ENCODE measurements at regions not wholly inside any gene's neighbourhood (a gene's known extent, or its start where the extent isn't known, plus 50 kb on each side); places are given as distances from the start of the nearest gene placed in this dataset.
A peak's percentile ranks its signal among the peaks of the same experiment; 100 is the strongest.

- DNase-seq (ENCODE audit: insufficient read length) = no peak
- FAIRE-seq = no peak
- no peak for TF ChIP-seq POLR2A (IDR thresholded peaks at IDR 0.05; ENCODE audit: low read depth, low read length)
- TF ChIP-seq POLR2AphosphoS5 (IDR thresholded peaks at IDR 0.05; ENCODE audit: low read depth, low read length) = no peak
- no peak for TF ChIP-seq TAF1 (IDR thresholded peaks at IDR 0.05; ENCODE audit: borderline replicate concordance, low read depth, low read length)
Observed at GRCh38 chr1:39085174-39085573, 59.0 kb downstream of the NDUFS5 start.

- DNase-seq (ENCODE audit: insufficient read length) = no peak
- no peak for FAIRE-seq
- TF ChIP-seq POLR2A (IDR thresholded peaks at IDR 0.05; ENCODE audit: low read depth, low read length) (no peak), TAF1 (IDR thresholded peaks at IDR 0.05; ENCODE audit: borderline replicate concordance, low read depth, low read length) (no peak), POLR2AphosphoS5 (IDR thresholded peaks at IDR 0.05; ENCODE audit: low read depth, low read length) (no peak)
Observed at GRCh38 chr1:39086386-39086785, 60.2 kb downstream of the NDUFS5 start.

- TF ChIP-seq POLR2A (IDR thresholded peaks at IDR 0.05; ENCODE audit: low read depth, low read length) (no peak), TAF1 (IDR thresholded peaks at IDR 0.05; ENCODE audit: borderline replicate concordance, low read depth, low read length) (no peak), POLR2AphosphoS5 (IDR thresholded peaks at IDR 0.05; ENCODE audit: low read depth, low read length) (no peak)
- no peak for FAIRE-seq
- DNase-seq (ENCODE audit: insufficient read length) = no peak
Observed at GRCh38 chr1:39086865-39087409, 60.8 kb downstream of the NDUFS5 start.

GRCh38 chr1:39087435-39087834, 61.3 kb downstream of the NDUFS5 start:
- TF ChIP-seq POLR2AphosphoS5 (IDR thresholded peaks at IDR 0.05; ENCODE audit: low read depth, low read length) = no peak
- FAIRE-seq (no peak), DNase-seq (ENCODE audit: insufficient read length) (no peak)

GRCh38 chr1:39088658-39089057, 62.5 kb downstream of the NDUFS5 start:
- no peak for FAIRE-seq
- DNase-seq (ENCODE audit: insufficient read length) = no peak
- no peak for TF ChIP-seq POLR2A (IDR thresholded peaks at IDR 0.05; ENCODE audit: low read depth, low read length)
- no peak for TF ChIP-seq POLR2AphosphoS5 (IDR thresholded peaks at IDR 0.05; ENCODE audit: low read depth, low read length)
- no peak for TF ChIP-seq TAF1 (IDR thresholded peaks at IDR 0.05; ENCODE audit: borderline replicate concordance, low read depth, low read length)

GRCh38 chr1:39089931-39090521, 63.9 kb downstream of the NDUFS5 start:
- no peak for TF ChIP-seq TAF1 (IDR thresholded peaks at IDR 0.05; ENCODE audit: borderline replicate concordance, low read depth, low read length)
- TF ChIP-seq POLR2AphosphoS5 (IDR thresholded peaks at IDR 0.05; ENCODE audit: low read depth, low read length) = no peak
- no peak for TF ChIP-seq POLR2A (IDR thresholded peaks at IDR 0.05; ENCODE audit: low read depth, low read length)
- DNase-seq (ENCODE audit: insufficient read length) = no peak
- FAIRE-seq = no peak

- FAIRE-seq = no peak
- no peak for DNase-seq (ENCODE audit: insufficient read length)
- TF ChIP-seq TAF1 (IDR thresholded peaks at IDR 0.05; ENCODE audit: borderline replicate concordance, low read depth, low read length) (no peak), POLR2A (IDR thresholded peaks at IDR 0.05; ENCODE audit: low read depth, low read length) (no peak), POLR2AphosphoS5 (IDR thresholded peaks at IDR 0.05; ENCODE audit: low read depth, low read length) (no peak)
Observed at GRCh38 chr1:39090757-39091380, 64.7 kb downstream of the NDUFS5 start.

GRCh38 chr1:39091845-39092645, 65.9 kb downstream of the NDUFS5 start:
- DNase-seq (ENCODE audit: insufficient read length) = no peak
- FAIRE-seq = no peak
- TF ChIP-seq POLR2AphosphoS5 (IDR thresholded peaks at IDR 0.05; ENCODE audit: low read depth, low read length) (no peak), TAF1 (IDR thresholded peaks at IDR 0.05; ENCODE audit: borderline replicate concordance, low read depth, low read length) (no peak), POLR2A (IDR thresholded peaks at IDR 0.05; ENCODE audit: low read depth, low read length) (no peak)

GRCh38 chr1:39094685-39095084, 68.5 kb downstream of the NDUFS5 start:
- no peak for DNase-seq (ENCODE audit: insufficient read length)
- no peak for FAIRE-seq
- TF ChIP-seq POLR2AphosphoS5 (IDR thresholded peaks at IDR 0.05; ENCODE audit: low read depth, low read length) (no peak), TAF1 (IDR thresholded peaks at IDR 0.05; ENCODE audit: borderline replicate concordance, low read depth, low read length) (no peak), POLR2A (IDR thresholded peaks at IDR 0.05; ENCODE audit: low read depth, low read length) (no peak)

- peak; percentile 64 for DNase-seq (ENCODE audit: insufficient read length)
- TF ChIP-seq POLR2AphosphoS5 (IDR thresholded peaks at IDR 0.05; ENCODE audit: low read depth, low read length) (no peak), TAF1 (IDR thresholded peaks at IDR 0.05; ENCODE audit: borderline replicate concordance, low read depth, low read length) (no peak), POLR2A (IDR thresholded peaks at IDR 0.05; ENCODE audit: low read depth, low read length) (no peak)
- peak; percentile 92 for FAIRE-seq
Observed at GRCh38 chr1:39098546-39099250, 72.5 kb downstream of the NDUFS5 start.

All from GM12892 (cell line).